Sigmoid colon (tissue), 4 donors: ENCODE measurements at regions not wholly inside any gene's neighbourhood (a gene's known extent, or its start where the extent isn't known, plus 50 kb on each side); places are given as distances from the start of the nearest gene placed in this dataset.

Experiments used
- CTCF ChIP-seq, 4 experiments: fragments of 450-650 bp in 3 of 4; fragments of 200-600 bp in 1 of 4; IDR thresholded peaks; one replicate each; pipeline ENCODE4 v1.5.1; 2016 to 2019; ENCODE audit warnings: antibody characterized with exemption in 4 of 4, mild to moderate bottlenecking in 3 of 4, moderate library complexity in 2 of 4
- EP300 ChIP-seq, 4 donors: sonication (generic); formaldehyde crosslinking; IDR thresholded peaks; one replicate each; pipeline ENCODE4 v1.6.1; 2017; ENCODE audit warnings: antibody characterized with exemption in 4 of 4
- POLR2A ChIP-seq, 2 donors: fragments of 450-650 bp; IDR thresholded peaks; one replicate each; pipeline ENCODE4 v1.6.1; 2016; ENCODE audit warnings: antibody characterized with exemption in 2 of 2, mild to moderate bottlenecking in 2 of 2, moderate library complexity in 2 of 2
- POLR2AphosphoS5 ChIP-seq, 4 donors: sonication (generic); formaldehyde crosslinking; IDR thresholded peaks; one replicate each; pipeline ENCODE4 v1.6.1; 2017; ENCODE audit warnings: antibody characterized with exemption in 4 of 4

DNA sequence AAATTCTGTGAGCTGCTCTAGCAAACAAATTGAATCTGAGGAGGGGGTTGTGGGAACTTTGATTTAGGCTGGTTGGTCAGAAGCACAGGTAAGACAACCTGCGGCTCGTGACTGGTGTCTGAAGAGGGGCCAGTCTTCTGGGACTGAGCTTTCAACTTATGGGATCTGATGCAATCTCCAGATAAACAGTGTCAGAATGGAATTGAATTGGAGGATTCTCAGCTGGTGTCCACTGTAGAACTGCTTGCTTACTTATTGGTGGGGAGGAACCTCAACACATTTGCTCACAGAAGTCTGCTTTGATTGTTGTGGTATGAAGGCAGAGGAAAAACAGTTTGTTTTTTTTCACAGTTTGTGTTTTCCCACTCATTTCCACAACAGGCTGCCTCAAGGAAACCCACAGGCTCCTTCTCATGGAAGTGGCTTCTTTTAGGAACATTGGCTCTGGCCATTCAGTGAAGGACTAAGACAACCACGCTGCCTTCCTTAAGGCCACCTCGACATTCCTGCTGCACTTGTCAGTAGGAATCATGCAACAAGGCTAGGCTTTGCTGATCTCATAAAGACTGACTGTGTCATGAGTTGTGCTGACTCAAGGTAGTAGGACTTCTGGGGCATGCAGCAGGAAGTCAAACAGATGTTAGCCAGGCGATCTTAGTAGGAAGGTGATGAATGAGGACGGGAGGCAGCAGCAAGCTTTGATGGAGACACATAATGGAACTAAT lies 104.7 kb downstream of the TSN start:
- TF ChIP-seq CTCF (IDR thresholded peaks at IDR 0.05): no peak
- TF ChIP-seq POLR2A (IDR thresholded peaks at IDR 0.05): no peak
- no peak for TF ChIP-seq POLR2AphosphoS5 (IDR thresholded peaks at IDR 0.05)
- TF ChIP-seq EP300 (IDR thresholded peaks at IDR 0.05): no peak
